C4-2B (cell line): ENCODE measurements at regions not wholly inside any gene's neighbourhood (a gene's known extent, or its start where the extent isn't known, plus 50 kb on each side); places are given as distances from the start of the nearest gene placed in this dataset.

Experiments used
- H3K27ac ChIP-seq: fragments of 450-650 bp; 2 replicates; pipeline ENCODE4 v1.5.1; 2017
- ZFX ChIP-seq: fragments of 450-650 bp; IDR thresholded peaks from 2 replicates; pipeline ENCODE4 v1.6.1; 2017
- TF ChIP-seq, protein P1 (sequence below): fragments of 450-650 bp; conservative IDR thresholded peaks from 2 replicates; pipeline ENCODE4 v1.5.1; 2017; ENCODE audit warnings: mild to moderate bottlenecking

DNA sequence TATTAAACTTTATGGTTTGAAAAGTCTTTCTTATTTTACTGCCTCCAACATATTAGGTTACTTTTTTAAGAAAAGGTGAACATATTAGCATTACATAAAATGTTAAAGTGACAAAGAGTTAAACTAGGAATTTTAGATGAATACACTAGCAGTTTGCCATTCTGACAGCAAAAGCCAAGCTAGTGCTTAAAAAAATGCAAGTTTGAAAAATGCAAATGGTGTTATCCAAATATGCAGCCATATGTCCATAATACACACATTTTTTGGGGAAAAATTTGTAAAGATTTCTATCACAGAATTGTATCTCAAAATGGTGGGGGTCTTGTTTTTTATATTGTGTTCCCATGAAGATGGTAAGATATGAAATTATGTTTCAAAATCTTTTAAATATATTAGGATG lies 466.1 kb downstream of the FOXG1 start:
- no peak overlapping the region for H3K27ac ChIP-seq
- TF ChIP-seq, protein P1, sequence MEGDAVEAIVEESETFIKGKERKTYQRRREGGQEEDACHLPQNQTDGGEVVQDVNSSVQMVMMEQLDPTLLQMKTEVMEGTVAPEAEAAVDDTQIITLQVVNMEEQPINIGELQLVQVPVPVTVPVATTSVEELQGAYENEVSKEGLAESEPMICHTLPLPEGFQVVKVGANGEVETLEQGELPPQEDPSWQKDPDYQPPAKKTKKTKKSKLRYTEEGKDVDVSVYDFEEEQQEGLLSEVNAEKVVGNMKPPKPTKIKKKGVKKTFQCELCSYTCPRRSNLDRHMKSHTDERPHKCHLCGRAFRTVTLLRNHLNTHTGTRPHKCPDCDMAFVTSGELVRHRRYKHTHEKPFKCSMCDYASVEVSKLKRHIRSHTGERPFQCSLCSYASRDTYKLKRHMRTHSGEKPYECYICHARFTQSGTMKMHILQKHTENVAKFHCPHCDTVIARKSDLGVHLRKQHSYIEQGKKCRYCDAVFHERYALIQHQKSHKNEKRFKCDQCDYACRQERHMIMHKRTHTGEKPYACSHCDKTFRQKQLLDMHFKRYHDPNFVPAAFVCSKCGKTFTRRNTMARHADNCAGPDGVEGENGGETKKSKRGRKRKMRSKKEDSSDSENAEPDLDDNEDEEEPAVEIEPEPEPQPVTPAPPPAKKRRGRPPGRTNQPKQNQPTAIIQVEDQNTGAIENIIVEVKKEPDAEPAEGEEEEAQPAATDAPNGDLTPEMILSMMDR, result no peak
- TF ChIP-seq ZFX, result no peak

DNA sequence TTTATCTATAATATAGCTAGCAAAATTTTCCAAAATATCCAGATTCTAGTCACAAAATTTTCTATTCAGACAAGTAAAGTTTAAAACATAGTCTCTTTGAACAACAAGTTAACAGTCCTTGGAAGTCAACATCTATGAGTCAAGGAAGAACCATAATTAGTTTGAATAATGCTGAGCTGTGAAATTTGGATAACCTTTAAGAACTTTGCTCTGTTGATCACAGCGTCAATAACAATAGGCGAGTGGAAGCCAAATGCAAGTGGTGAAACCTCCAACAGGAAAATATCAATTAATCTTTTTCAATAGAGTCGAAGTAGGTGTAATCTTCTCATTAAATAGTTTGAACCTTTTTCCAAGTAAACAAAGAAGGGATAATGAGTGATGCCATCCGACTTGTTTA lies 466.6 kb downstream of the FOXG1 start:
- H3K27ac ChIP-seq, result no peak overlapping the region
- TF ChIP-seq, protein P1, result no peak
- no peak for TF ChIP-seq ZFX

DNA sequence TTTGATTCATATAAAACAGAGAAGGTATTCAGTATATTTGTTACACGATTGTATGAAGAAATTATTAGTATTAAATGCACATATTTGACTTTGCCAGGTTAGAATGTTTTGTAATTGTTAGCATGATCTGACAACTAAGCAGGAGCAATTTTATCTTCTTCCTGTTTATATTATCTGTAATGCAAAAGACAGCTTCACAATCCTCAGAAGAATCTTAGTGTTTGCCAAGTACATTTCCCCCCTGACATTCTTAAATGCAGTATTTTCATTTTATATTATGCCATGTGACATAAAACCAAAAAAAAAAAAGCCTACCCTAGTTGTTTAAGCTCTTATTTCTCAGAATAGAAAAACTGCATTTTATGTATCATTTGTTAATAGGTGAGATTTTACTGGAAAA lies 469.4 kb downstream of the FOXG1 start:
- TF ChIP-seq, protein P1, result no peak
- no peak for TF ChIP-seq ZFX

DNA sequence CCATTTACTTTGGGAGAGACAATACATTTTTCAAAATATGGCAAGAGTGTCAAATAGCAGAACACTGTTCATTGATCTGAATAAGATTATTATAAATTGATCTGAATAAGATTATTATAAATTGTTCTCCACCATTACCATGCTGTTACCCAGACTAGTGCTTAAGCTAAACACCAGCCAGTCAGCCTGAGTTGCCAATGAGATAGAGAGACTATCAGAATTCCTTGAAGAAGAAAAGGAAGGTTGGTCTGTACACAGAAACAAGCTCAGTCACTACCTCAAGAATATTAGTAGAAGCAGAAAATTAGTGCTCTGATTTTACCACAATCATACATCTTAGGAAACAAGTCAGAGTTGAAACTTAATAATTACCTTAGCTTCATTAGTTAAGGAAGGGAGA lies 469.8 kb downstream of the FOXG1 start:
- TF ChIP-seq, protein P1, result no peak
- no peak for TF ChIP-seq ZFX

More for the DNA sequence above, 469.4 kb downstream of the FOXG1 start:
- no peak overlapping the region for H3K27ac ChIP-seq

DNA sequence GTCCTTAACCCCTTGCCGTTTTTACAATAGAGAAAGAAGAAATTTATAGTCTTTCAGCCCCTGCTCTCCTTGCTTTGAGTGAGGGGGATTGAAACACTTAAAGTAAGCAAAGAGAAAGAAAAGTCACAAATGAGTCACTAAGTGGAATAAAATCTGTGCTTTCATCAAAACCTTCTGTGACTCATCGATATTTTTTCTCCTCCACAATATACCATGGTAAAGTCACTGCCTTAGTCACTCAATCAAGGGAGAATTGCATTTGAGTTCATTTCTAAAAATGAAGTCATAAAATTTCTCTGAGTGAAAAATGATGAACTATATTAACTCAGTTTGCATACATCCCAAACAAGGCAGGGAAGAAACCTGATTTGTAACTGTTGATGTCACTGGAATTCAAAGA lies 470.3 kb downstream of the FOXG1 start:
- TF ChIP-seq, protein P1, result no peak
- no peak for TF ChIP-seq ZFX
- H3K27ac ChIP-seq, result no peak overlapping the region

More for the DNA sequence above, 469.8 kb downstream of the FOXG1 start:
- H3K27ac ChIP-seq, result no peak overlapping the region

GRCh38 chr14:29240066-29240465 lies 473.5 kb downstream of the FOXG1 start:
- H3K27ac ChIP-seq, result no peak overlapping the region
- TF ChIP-seq ZFX, result no peak
- TF ChIP-seq, protein P1, result no peak

- TF ChIP-seq, protein P1, result no peak
- no peak for TF ChIP-seq ZFX
- no peak overlapping the region for H3K27ac ChIP-seq
Observed at GRCh38 chr14:29242755-29243754, 476.5 kb downstream of the FOXG1 start.
